HG03520 (cell line): ENCODE measurements at regions not wholly inside any gene's neighbourhood (a gene's known extent, or its start where the extent isn't known, plus 50 kb on each side); places are given as distances from the start of the nearest gene placed in this dataset.
"Not testable (repeated sequence)": the region's sequence is repeated elsewhere in the genome, so short reads cannot be mapped to it uniquely, and the experiment has no call there.

ENCODE experiments used
- ATAC-seq: cut with Tn5 transposase; IDR thresholded peaks from one replicate; pipeline ENCODE4 v1.9.1; 2021; ENCODE audit warnings: mild to moderate bottlenecking, moderate library complexity; ENCODE audit not compliant: unreplicated experiment

DNA sequence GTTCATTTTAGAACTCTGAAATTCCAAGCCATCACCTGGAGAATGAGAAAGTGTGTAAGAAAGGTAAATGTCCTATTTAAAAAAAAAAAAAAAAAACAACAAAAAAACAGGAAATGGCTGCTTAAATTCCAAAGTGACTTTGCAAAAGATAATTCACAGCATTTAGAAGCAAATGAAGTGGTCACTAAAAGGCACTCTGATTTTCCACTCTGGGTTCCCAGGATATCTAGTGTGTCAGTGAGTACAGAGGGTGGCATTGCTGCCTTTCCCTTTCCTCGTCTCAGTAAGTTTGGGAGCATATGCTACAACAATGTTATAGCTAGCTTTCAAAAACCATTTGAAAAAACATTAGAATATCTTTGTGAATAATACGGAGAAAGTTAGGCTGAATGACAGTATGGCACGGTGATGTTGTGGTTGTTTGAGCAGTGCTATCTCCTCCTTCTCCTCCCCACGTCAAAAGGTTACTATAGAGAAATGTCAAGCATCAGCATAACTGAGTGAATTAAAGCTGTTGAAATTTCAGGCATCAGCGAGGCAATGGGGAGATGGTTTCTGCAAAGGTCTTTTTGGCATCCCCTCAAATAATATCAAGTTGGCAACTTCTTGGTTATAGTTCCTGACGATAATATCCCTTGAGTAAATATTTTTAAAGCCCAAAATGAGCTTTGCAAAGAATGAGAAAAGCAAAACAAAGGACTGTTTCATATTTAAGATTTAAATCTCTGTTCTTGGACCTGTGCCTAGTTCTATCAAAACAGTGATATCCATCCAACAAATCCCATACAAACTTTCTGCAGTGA lies 164.5 kb upstream of the E2F7 start:
- no peak for ATAC-seq

DNA sequence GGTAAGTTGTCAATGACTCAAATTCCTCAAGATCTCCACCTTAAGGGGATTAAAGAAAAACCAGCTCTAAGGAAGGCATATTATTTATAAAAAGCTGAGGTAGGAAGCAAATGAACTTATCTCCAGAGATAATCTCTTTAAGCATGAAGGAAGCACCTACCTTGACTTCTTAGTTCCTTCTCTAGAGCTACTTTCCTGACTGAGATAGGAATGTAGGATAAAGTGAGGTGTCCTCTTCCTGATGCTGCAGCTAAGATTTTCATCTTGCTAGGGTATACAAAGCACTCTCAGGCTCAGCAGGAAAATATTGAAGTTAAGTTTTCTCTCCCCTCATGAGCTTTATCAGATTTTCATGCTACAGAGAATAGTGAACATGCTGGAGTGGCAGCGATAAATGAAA lies 163.0 kb upstream of the E2F7 start:
- no peak for ATAC-seq

DNA sequence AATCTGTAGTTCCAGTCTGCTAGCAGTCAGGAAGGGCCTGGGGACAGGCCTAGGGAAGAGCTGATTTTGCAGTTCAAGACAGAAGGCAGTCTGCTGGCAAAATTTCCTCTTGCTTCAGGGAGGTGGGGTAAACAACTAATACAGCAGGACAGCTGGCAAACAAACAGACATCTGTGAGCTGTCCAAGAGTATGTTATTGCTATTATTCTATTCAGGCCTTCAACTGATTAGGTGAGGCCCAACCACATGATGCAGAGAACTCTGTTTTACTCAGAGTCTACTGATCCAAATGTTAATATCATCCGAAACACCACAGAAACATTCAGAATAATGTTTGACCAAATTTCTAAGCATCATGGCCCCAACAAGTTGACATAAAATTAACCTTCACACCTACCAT lies 161.0 kb upstream of the E2F7 start:
- ATAC-seq: no peak

DNA sequence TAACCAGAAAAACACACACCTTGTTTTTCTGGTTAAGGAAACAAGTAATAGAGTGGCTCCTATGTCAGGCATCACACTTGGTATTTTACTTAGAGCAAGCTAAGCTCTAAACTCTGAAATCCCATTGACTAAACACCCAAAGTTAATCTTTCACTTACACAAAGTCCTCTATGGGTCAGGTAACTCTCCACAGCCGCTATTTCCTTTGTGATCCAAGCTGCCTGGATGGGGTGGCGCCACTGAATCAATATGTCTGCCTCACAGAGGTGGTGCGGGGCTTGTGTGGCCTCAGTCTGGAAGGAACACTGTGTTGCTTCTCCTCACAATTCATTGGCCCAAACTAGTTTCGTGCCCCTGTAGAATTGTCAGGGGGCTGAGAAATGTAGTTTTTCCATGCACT lies 160.0 kb upstream of the E2F7 start:
- no peak for ATAC-seq

DNA sequence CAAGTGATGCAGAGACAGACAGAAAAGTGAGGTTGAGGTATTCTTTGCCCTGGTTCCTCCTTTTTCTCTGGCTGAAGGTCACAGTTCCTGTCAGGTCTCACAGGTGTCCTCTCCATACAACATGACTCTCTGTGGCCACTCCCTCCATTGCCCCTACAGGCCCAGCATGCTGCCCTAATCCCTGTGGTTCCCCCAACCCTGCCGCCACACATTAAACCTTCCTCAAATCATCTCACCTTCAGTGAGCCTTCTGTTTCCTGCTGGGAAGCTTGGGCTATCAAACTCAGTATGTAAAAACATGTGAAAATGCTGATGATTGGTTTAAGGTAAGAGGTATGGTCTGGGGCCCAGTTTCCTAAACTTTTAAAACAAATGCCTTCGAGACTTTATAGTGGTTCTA lies 159.0 kb upstream of the E2F7 start:
- no peak for ATAC-seq

DNA sequence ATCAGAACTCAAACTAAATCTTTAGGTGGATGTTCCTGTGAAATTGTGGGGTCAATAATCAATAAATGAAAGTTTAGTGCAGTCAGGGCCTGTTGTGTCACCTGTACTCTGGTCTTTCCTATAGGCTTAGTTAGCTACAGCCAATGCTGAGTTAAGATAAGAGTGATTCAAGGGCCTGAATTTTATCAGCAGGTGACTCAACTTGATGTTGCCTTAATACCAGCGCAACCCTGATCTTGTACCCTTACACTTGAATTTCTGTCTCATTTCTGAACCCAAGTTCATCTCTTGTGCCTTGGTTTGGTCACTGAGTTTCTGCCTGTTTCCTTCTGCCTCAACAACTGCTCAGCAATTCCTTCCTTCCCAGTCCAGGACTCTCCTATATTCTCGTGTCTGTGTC lies 157.0 kb upstream of the E2F7 start:
- ATAC-seq: no peak

DNA sequence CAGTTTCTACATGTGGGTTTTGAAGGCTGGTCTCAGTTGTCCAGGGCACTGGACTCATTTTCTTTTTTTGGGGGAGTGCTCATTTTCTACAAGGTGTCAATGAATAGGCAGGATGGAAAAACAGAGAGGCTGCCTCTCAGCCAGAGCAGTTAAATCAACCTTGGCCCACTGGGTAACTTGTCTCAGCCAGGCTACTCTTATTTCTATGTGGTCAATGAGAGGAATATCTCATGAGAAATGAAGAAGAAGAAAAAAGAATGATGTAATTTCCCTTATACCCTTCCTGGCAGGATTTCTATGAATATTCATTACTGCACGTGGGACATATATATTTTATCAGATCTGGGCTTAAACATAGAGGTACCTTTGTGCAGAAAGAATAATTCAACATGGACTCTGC lies 155.2 kb upstream of the E2F7 start:
- ATAC-seq: no peak

DNA sequence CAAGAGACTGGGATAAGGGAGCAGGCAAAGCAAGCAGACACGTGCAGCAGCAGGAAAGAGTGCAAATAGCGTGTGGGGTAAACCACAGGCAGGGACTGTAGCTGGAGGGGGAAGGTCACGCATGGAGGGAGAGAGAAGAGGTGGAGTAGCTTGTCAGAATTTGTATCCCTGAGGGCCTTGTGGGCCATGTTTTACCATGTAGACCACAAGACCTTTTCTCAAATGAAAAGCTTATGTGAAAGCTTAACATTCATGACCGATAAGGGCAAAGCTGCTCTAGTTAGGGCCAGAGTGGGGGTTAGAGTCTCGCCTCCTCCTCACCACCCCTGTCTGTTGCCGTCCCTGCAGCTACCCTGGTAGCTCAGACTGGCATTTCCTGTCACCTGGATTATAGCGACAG lies 152.9 kb upstream of the E2F7 start:
- ATAC-seq: no peak

DNA sequence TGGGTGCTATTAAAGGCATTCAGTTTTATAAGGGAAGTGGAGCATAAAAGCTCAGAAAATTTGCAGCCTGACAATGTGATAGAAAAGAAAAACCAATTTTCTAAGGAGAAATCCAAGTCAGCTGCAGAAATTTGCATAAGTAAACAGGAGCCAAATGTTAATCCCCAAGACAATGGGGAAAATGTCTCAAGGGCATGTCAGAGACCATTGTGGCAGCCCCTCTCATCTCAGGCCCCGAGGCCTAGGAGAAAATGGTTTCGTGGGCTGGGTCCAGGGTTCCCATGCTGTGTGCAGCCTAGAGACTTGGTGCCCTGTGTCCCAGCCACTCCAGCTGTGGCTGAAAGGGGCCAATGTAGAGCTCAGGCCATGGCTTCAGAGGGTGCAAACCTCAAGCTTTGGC lies 150.8 kb upstream of the E2F7 start:
- ATAC-seq: not testable (repeated sequence)

DNA sequence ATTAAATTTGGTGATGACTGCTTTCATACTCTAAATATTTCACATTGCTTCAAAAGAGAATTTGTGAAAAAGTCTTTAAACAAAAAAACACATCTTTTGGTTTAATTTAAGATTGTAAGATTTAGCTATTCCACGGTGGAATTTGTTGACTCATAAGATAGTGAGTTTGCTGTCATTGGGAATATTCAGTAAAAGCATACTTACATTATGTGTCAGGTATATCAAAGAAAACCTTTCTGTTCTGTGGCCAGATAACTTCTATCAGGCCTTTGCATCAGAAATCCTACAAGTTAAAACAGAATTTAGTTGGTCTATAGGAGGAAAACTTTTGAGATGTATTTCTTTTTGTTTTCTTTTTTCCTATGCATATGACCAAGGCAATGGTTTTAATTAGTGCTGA lies 148.8 kb upstream of the E2F7 start:
- ATAC-seq: no peak

DNA sequence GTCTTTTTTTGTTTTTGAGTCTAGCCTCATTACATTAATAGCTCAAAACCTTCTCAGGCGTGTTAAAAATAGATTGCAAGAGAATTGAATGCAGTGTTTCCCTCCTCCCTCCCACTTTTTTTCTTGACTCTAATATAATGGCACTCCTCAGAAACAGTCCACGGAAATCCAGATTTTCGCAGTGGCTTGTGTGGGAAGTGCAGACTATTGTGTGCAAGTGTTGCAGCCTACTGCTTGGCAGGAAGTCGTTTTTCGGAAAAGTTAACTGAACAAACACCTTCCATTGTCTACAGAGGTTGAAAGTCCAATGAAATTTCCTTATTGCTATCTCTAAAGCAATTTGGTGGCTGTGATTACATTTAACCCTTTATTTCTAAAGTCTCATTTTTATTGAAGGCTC lies 147.9 kb upstream of the E2F7 start:
- no peak for ATAC-seq

DNA sequence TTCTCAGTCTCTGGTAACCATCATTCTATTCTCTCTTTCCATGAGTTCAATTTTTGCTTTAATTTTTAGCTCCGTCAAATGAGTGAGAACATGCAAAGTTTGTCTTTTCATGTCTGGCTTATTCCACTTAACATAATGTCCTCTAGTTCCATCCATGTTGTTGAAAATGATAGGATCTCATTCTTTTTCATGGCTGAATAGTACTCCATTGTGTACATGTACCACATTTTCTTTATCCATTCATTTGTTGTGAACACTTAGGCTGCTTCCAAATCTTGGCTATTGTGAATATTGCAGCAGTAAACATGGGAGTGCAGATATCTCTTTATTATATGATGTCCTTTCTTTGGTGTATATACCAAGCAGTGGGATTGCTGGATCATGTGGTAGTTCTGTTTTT lies 145.4 kb upstream of the E2F7 start:
- no peak for ATAC-seq

DNA sequence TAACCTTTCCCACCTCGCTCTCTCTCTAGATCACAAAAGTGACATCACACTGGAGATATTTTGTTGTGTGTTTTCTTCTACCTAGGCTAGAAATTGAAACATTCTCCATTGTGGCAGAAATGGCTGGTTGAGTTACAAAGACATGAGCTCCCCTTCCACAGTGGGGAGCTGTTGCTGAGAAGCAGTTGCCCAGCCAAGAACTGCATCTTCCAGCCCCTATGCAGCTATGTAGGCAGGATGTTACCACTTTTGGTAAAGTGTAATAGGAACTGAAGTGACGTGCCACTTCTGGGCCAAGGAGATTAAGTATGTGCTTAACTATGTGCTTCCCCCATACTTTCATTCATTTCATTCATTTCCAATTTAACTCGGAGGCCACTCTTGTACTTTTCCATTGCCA lies 138.7 kb upstream of the E2F7 start:
- no peak for ATAC-seq

DNA sequence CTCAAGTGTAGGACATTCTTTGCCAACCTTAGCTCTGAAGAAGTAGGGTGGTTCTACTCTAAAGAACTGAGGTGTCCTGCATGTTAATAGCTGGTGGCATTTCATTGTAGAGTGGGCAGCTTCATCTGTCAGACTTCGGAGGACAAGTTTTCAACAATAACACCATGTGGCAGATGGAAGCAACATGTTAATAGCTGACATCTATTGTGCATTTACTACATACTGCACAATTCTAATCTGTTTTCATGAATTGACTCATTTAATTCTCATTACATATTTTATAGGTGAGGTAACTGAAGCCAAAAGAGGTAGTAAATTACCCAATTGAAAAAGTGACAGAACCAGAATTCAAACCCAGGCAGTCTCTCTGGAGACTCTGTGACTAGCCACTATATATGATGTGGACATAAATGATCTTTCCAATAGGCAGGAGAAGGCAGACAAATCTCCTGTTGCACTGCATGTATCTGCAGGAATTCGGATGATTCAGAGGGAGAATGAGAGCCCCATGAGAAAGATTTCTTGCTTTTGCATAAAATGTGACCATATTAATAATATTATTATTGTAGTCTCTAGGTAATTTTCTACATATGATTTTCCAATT lies 137.2 kb upstream of the E2F7 start:
- ATAC-seq: no peak

DNA sequence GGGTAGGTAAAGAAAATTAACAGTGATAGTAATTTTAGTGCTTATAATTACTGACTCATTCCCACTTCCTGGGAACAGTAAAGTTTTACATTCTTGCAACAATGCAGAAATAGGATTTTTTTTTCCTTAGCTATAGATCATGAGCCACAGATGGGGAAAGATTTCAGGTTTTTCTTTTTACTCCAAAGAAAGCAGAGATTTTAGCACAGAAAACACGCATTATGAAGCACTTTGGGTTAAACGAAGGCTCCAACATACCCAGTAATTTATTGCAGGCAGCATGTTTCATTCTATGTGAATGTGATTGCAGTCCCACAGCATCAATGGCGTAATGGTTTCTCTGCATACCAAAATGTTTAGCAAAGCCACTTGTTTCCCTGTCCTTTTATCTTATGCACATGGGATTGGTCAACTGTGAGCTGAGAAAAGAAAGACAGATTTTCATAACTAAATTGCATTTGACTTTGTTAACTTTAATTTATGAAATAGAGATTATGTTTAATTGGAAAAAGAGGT lies 124.6 kb upstream of the E2F7 start:
- no peak for ATAC-seq

DNA sequence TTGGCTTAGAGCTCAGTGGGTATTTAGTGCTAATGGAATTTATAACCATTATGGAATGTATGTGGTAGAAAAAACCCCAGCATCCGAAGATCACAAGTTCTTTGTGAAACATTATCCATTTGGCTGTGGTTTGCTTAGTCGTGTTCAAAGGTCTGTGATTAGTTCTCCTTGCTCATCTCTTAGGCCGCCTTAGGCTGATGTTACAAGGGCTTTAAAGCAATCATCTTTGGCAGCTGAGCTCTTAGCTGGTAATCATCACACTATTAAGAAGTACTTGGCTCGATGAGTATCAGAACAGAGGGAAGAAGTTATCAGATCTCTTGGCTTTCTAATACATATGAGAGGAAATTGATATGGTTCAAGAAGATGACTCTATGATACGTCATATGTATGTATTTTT lies 124.1 kb upstream of the E2F7 start:
- ATAC-seq: no peak

DNA sequence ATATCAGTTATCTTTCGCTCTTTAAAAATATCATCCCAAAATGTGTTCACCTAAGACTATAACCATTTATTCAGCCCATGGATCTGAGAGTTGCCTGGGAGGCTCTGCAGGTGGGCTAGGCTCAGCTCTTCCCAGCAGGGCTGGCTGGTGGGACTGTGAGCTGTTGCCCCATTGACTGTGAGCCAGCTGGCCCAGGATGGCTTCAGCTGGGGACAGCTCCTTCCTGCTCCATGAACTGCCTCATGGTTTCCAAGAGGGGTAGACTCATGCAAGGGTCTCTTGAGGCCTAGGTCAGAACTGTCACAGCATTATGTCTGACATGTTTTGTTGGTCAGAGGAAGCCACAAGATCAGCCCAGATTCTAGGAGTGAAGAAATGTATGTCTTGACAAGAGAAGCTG lies 114.1 kb upstream of the E2F7 start:
- ATAC-seq: no peak

DNA sequence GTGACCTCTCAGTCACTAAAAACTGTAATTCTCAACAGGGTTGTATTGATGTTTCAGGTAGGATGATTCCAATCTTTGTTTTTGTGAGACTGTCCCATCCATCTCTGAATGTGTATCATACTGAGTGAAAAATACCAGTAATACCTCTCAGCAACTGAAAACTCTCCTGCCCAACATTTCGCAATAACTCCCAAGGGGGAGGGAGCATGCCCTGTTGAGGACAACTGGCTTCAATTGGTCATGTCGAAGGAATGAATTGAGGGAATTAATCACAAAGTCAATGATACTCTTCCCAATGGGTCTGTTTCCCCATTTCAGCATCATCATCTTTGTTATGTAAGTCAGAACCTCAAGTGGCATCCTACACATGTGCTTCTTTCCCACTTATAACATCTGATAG lies 102.4 kb upstream of the E2F7 start:
- no peak for ATAC-seq

DNA sequence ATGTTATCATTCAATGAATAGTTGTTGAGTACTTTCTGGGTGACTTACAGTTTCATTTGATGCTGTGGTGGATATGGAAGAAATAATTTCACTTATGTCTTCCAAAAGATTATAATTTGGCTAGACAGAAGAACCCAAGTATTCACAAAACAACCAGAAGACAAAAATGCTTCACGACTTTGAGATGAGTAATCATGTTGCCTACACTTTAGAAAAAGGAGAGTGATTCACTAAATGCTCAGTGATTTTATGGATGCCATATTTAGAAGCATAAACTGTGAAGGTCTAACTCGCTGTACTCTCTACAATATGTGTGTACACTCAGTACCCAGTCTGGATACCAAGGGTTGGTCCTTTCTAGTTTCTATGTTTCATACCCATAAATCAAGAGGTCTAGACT lies 101.3 kb upstream of the E2F7 start:
- no peak for ATAC-seq

DNA sequence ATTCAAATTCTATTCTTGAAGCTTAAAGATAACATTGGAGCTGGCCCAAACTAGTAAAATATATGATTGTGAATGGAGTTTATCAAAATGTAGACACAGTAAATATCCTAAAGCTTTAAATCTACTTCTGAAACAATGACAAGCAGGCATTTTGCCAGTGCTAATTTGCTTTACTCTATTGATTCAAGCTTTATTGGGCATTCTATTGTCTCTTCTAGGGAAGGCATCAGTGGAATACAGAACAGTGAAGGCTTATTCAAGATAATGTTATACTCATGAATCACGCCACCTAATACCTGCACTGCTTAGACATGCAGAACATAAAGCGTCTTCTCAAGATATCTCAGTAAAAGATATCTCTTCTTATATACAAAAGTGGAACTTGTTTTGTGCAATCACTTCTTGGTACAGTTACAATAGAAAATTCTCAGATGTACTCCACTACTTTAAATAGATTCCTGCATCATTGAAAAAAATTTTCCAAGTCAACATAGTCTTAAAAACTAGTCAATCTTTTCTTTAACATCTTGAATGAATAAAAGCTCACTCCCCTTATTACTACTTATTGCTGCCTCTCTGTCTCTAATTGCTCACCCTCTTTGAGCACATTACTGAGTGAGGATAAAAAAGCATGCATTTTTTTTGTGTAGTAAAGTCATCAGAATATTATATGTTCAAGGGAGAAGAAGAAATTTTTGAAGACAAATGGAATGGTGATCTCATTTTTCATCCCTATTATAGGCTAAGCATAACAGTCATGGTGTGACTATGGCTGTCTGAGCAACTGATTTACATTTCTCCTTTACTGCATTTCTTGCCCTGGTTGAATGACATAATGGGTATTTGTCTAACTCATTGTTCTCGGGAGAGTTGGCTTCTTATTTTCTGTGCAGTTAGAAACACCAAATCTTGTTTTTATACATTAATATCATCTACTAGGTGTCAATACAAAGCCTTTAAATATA lies 98.0 kb upstream of the E2F7 start:
- ATAC-seq: no peak

DNA sequence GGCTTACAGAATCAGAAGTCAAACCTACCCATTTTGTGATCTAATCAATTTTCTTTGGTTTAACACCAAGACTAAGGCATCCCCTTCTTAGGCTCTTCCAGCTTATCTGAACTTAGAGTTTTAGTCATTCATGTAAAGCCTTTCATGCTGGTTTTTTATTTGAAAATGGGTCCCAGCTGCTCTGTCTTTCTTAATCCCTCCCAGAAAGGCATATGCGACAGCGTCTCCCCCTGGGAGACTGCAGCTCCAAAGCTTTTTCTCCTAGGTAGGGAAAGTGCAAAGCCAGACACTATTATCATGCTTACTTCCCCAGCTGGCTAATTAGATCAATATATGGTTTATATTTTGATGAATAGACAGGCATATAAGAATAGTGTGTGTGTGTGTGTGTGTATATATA lies 96.6 kb upstream of the E2F7 start:
- no peak for ATAC-seq

DNA sequence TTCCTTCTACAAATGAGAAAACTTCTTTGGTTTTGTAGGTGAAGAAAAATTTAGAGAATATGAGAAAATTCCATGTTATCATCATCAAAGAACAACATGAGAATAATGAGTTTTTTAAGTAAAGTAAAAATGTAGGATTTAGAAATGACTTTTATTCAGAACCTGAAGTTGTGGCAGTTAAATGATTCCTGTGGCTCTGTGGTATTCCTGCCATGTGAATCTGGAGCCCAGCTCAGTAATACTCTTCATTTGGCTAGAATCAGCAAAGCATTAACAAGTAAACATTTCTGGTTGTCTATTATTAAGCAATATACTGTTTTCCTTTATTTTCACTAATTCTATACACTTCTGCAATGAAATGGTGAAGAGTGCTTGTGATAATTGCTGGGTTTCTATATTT lies 95.6 kb upstream of the E2F7 start:
- no peak for ATAC-seq
